ENCODE measurements at regions not wholly inside any gene's neighbourhood (a gene's known extent, or its start where the extent isn't known, plus 50 kb on each side); places are given as distances from the start of the nearest gene placed in this dataset.
"Not testable (repeated sequence)": the region's sequence is repeated elsewhere in the genome, so short reads cannot be mapped to it uniquely, and the experiment has no call there.

DNA sequence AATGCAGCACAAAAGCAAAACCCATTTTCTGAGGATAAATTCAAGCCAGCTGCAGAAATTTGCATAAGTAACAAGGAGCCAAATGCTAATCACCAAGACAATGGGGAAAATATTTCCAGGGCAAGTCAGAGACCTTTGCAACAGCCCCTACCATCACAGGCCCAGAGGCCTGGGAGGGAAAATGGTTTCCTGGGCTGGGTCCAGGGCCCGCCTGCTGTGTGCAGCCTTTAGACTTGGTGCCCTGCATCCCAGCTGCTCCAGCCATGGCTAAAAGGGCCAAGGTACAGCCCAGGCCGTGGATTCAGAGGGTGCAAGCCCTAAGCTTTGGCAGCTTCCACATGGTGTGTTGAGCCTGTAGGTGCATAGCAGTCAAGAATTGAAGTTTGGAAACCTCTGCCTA lies 309.5 kb upstream of the SGCG start:
- DNase-seq, result no peak

DNA sequence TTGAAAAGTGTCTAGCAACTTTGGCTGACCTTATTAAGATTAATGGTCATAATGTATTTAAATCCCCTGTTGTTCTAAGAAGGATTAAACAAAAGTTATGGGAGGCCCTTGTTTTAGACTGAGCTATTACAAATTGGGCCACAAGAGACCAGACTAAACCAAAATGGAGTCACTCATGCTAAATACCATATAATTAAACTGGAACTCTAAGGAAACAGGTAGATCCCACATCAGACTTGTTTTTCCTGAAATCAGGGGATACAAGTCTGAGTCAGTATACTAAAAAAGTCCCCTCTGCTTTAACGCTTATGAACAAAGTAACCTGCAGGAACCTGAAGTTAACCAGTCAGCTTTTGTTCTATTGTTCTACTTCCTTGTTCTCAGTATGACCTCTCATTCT lies 305.9 kb upstream of the SGCG start:
- DNase-seq, result no peak

DNA sequence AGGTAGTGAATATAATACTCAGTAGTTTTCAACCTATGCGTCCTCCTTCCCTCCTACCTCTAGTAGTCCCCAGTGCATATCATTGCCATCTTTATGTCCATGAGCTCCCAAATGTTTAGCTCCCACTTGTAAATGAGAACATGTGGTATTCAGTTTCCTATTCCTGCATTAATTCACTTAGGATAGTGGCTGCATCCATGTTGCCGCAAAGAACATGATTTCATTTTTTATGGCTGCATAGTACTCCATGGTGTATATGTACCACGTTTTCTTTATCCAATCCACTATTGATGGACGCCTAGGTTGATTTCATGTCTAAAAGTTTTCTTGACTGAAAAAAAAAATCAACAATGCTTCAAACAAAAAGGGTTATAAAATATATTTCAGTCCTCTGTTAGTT lies 303.4 kb upstream of the SGCG start:
- no peak for DNase-seq

DNA sequence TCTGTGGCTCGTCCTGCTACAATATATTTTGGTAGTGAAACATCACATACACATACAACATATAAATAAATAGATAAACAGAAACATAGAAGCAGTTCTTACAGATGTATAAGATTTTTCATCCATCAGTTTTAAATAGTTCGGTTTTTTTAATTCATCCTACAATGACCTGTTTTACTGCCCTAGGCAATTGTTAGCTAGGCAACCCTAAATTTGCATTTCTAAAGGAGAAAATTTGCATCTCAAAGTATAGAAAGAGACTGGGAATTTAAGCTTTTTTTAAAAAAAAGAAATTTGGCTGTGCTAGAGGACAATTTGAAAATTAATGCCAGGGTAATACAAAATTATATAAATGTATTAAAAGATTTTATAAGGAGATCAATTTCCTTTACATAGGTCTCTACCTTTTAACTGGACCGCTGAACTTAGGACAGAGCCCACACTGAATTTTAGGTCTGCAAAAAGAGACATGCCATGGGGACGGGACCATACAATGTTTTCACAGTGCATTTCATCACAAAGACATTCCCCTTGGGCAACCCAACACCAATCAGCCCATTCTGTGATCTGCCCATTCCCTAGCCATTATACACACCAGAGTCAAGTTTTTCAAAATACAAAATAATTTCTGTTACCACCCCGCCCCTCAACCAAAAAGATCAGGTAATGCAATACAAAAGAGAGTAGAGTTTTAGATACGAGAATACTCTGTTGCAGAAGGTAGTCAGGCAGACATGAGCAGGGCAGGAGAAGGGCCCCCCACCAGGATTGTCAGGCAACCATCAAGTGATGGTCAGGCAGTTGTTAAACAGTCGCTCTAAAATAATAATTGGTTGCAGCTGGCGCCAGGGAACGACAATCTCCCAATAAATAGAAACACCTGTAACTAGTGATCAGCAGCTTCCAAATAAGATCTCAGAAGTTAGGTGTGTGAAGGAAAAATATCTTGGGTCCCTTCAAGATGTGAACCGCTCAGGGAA lies 299.7 kb upstream of the SGCG start:
- no peak for DNase-seq

DNA sequence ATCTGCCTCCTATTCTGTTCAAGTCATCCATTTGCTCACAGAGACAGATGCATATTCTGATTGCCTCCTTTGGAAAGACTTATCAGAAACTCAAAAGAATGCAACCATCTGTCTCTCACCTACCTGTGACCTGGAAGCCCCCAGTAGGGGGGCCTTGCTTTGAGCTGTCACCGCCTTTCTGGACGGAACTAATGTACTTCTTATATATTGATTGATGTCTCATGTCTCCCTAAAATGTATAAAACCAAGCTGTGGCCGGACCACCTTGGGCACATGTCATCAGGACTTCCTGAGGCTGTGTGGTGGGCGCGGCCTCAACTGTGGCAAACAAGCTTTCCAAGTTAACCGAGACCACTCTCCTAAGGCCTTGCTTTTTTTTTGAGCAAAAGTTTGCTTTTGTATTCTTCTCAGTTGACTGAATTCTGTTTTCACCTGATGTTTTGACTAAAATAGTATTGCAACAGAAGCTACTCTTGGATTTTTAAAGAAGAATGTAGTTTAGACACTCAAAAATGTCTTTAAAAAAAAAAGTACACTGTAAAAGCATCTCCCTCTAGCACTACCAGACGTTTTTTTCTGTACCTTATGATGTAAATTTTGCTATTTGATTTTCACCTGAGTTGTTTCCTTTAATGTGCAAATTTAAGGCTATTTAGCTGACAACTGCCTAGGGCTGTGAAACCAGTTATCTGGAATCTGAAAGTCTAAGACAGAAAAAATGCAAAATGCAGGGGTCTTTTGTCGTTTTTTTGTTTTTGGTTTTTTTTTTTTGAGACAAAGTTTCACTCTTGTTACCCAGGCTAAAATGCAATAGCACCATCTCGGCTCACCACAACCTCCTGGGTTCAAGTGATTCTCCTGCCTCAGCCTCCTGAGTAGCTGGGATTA lies 298.8 kb upstream of the SGCG start:
- DNase-seq, result not testable (repeated sequence)

DNA sequence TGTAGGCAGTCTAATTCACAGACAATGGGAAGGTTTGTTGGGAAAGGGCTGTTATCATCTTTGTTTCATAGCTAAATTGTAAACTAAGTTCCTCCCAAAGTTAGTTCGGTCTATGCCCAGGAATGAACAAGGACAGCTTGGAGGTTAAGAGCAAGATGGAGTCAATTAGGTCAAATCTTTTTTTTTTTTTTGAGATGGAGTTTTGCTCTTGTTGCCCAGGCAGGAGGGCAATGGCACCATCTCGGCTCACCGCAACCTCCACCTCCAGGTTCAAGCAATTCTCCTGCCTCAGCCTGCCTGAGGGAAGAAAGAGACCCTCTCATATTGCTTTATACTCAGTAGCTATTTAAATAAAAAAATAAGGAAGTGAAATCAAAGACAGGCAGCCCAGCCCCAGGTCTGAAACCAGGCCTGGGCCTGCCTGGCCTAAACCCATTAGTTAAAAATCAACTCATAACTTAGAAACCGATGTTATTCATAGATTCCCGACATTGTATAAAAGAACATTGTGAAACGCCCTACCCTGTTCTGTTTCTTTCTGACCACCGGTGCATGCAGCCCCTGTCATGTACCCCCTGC lies 297.4 kb upstream of the SGCG start:
- DNase-seq, result no peak

DNA sequence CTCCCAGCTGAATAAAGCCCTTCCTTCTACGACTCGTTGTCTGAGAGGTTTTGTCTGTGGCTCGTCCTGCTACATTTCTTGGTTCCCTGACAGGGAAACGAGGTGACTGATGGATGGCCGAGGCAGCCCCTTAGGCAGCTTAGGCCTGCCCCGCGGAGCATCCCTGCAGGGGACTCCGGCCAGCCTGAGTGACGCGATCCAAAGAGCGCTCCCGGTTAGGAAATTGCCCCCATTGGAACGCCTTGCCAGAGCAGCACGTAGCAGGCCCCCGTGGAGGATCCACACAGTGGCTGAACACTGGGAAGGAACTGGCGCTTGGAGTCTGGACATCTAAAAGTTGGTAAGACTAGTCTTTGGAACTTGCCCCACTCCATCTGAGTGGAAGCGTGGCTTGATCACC lies 296.8 kb upstream of the SGCG start:
- no peak for DNase-seq

DNA sequence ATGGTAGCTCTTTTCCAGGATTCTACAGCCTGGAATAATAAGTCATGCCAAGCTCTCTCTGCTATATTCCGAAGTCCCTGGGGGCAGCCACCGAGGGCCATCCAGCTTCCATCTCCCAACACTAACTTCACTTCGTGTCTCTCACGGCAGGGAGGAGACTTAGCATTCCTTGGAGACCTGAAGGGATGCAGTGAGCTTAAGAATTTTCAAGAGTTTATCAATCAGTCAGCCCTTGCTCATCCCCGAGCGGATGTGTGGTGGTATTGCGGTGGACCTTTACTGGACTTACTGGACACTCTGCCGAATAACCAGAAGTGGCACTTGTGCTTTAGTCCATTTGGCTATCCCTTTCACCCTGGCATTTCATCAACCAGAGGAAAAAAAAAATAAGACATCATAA lies 294.7 kb upstream of the SGCG start:
- not testable (repeated sequence) for DNase-seq

DNA sequence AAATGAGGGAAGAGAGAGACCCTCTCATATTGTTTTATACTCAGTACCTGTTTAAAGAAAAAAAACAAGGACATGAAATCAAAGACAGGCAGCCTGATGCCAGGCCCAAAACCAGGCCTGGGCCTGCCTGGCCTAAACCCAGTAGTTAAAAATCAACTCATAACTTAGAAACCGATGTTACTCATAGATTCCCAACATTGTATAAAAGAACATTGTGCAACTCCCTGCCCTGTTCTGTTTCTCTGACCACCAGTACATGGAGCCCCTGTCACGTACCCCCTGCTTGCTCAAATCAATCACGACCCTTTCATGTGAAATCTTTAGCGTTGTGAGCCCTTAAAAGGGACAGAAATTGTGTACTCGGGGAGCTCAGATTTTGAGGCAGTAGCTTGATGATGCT lies 291.4 kb upstream of the SGCG start:
- not testable (repeated sequence) for DNase-seq

DNA sequence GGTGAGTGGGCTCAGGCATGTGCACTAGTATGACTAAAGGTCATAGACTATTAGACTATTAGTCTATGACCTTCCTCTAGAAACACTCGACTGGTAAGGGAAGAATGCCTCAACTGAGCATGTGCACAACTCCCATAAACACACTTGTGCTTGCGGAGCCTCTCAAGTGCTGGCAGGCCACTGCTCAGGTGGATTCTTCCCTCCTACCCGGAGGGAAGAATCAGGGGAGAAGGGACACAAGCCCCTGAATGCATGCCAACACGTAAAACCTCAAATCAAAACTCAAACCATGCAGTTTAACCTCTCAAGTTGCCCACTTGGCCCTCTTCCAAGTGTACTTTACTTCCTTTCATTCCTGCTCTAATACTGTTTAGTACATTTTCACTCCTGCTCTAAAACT lies 287.6 kb upstream of the SGCG start:
- DNase-seq, result no peak

DNA sequence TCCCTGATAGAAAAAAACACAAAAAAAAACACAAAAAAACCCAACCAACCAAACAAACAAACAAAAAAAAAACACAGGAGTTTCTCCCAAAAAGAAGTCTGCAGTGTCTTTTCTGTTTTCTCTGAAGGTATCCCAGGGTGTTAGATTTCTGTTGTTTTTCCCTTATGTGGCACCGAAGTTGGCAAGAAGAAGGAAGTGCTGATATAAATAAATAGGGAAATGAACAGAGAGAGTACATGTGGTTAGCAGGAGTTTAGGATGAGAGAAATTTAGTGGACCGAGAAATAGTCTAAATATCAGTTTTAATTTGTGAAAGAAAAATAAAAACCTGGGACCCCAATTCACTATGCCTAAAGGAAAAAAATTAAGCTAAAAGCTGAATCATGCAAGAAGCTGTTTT lies 287.0 kb upstream of the SGCG start:
- no peak for DNase-seq

DNA sequence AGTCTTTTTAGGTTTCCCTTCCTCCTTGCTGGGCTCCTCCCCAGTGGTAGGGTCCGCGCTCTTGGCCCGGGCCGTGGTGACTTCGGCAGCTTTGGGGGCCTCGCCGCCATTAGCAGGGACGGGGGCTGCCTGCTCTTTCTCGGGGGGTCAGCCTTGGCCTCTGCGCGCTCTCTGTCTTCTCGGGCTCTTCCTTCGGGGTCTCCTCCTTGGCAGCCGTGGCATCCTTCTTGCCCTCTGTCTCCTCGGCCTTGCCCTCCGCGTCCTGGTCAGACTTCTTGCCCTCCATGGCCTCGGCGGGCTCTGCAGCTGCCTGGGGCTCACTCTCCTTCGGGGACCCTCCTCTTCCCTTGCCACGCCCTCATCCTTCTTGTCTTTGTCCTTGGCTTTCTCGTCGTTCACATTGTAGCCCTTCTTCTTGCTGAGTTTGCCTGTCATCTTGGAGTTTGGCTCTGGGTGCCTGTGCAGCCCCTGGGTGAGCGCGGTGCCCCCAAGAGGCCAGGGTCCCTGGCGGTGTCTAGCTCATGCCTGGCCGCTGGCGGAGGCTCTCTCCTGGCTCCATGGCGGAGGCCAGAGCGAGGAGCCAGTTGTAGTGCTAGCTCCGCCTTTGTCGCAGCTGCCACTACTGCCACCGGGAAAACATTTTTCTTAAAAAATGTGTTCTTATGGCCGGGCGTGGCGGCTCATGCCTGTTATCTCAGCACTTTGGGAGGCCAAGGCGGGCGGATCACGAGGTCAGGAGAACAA lies 283.0 kb upstream of the SGCG start:
- DNase-seq, result no peak

DNA sequence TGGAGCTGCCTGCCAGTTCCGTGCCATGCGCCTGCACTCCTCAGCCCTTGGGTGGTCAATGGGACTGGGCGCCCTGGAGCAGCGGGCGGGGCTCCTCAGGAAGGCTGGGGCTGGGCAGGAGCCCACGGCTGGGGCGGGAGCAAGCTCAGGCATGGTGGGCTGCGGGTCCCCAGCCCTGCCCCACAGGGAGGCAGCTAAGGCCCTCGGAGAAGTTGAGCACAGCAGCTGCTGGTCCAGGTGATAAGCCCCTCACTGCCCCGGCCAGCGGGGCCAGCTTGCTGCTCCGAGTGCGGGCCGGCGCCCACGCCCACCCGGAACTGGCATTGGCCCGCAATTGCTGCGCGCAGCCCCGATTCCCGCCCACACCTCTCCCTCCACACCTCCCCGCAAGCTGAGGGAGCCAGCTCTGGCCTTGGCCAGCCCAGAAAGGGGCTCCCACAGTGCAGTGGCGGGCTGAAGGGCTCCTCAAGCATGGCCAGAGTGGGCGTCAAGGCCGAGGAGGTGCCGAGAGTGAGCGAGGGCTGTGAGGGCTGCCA lies 280.3 kb upstream of the SGCG start:
- DNase-seq, result not testable (repeated sequence)

DNA sequence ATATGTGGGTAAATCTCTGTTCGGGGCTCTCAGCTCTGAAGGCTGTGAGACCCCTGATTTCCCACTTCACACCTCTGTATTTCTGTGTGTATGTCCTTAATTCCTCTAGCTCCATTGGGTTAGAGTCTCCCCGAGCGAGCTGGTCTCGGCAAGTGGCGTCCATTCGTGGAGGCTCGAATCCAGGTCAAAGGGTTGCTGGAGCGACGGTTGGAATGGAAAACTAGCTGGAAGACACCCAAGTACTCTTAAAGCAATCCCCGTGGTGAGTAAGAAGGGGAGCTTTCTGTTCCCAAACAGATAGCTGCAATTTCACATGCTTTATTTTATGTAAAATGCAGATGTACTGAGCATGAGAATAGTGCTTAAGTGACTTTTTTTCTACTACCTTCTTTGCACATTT lies 277.5 kb upstream of the SGCG start:
- no peak for DNase-seq

DNA sequence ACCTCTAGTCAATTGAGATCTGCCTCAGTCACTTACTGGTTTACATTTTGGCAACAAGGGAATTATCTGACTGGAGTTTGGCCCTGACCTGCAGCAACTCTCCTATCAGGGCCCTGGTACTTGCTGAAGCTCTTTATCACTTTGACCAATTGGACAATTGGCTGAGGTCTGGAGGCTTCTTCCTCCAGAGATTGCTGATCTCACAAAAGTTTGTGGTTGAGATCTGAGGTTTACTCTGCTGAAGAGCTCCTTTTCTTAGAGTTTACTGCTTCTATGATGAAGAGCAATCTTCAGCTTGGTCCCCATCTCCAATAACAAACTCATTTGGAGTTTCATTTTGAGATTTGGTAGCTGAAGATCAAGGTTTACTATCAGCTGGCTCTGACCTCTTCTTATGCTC lies 276.9 kb upstream of the SGCG start:
- no peak for DNase-seq

DNA sequence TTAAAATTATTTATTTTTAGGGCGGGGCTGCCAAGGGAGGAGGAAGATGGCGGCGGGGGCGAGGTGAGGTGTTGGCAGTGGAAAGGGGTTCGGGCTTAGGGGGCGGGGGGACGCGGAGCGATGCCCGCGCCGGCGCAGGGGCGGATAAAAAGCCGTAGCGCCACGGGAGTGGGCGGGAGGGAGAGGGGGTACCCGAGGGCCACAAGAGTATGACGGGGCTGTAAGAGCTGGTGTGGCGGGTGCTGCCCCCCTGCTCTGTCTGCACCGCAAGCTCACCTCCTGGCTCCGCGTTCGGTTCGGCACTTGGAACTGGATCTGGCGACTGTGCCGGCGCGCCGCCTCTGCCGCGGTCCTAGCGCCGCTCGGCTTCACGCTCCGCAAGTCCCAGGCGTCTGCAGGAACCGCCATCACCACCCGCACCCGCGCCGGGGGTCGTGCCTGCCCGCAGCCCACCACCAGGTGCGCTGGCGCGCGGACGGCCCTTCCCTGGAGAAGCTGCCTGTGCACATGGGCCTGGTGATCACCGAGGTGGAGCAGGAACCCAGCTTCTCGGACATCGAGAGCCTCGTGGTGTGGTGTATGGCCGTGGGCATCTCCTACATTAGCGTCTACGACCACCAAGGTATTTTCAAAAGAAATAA lies 265.2 kb upstream of the SGCG start:
- DNase-seq, result no peak

DNA sequence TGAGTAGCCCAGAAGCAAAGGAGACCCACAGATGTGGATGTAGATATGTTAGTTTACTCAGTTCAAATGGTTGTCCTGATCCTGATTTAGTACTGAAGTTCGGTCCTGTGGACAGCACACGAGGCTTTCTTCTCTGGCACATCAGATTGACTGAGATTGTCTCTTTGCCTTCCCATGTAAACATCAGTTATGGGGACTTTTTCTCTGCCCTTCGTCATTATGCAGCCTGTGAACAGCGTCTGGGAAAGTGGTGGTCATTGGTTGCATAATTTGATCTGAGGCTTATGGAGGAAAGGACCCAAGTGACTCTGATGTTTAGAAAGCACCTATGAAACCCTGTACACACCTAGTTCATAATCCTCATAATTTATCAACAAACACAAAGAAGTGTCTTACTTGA lies 264.5 kb upstream of the SGCG start:
- not testable (repeated sequence) for DNase-seq

DNA sequence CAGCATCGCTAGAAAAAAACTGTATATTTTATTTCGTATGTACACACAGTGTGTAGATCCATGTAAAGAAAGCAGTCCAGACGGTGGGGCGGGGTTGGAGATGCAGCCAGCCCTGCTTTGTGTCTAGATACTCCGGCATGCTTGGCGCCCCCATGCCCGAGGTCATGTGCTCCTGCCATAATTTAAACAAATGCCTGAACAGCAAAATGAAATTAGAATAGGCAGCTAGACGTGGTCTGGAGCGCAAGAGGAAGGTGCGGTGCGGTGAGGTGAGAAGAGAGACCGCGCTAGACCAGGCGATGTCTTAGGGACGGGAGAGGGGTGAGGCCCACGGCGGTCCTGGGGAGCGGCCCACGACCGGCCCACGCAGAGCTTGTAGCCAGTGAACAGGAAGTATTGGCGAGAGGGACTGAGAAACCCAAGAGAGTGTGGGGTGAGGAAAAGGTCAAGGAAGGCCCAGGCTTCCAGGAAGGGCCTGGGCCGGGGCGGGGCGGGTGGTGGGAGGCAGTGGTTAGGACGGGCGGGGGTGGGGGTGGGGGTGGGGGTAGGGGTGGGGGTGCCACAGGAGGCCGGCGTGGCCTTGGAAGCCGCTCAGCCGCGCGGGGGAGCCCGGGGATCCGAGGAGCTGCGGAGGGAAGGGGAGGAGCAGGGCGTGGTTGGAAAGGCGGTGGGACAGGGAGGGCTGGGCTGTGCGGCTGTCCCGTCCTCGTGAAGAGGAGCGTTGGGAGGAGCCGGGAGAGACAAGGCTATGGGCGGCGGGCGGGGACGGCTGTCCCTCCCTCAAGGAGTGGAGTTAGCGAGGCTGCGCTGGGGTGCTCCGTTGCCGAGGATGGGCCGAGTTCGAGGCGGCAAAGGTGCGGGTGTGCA lies 254.7 kb upstream of the SGCG start:
- DNase-seq, result no peak

DNA sequence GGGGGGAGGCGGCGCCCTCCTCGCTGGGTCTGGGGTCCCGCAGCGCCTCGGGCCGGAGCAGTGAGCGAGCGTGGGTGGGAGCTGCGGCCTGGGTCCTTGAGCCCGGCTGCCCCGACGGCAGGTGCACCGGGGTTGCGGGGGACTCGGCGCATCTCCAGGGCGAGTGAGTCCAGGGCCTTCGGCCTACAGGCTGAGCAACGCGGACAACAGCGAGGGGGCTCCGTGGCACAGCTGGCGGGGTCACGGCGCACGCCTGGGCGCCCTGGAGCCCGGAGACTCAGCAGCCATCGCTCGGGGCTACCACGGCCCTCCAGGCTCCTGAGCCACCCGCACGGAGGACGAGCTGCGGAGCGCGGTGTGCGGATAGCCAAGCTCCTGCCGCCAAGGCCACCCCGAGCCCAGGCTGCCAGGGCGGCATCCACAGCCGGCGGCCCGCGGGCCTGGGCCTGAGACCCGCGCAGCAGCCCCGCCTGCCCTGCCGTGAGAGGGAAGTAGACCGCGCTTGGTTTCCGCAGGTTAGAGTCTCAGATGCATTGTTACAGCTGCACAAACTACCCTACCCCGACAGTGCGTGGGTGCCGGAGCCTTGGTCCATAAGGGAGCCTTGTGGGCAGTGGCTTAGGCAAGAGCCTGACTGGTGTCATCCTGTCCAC lies 253.9 kb upstream of the SGCG start:
- DNase-seq, result no peak

DNA sequence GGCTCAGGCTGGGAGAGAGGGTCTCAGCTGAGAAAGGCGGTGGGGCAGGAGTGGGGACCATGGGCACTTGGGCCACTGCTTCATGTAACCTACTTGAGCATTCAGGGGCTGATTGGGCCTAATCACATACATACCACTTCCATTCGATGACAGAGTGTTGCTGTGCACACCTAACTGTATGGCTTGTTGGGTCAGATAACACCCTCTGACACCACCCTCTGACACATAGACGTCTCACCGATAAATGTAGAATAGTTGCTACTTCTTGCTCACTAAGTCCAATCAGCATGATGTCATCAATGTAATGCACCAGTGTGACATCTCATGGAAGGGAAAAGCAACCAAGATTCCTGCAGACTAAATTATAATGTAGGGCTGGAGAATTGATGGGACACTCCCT lies 252.9 kb upstream of the SGCG start:
- not testable (repeated sequence) for DNase-seq
